Frontal cortex (tissue), 3 donors: ENCODE measurements at regions not wholly inside any gene's neighbourhood (a gene's known extent, or its start where the extent isn't known, plus 50 kb on each side); places are given as distances from the start of the nearest gene placed in this dataset.

ENCODE experiments used
- DNase-seq, 2 donors: peaks; one replicate each; pipeline ENCODE4 v3.0.0; 2012; ENCODE audit warnings: low spot score in 2 of 2
- FAIRE-seq: peaks from 2 replicates; lab custom pipeline; 2012; peaks lifted over from hg19 to GRCh38; lab: Jason Lieb, UNC
- donor health status: control.
- donor health status: control.
- donor health status: control.

GRCh38 chr14:39772627-39773026 is 340.4 kb upstream of the FBXO33 start:
- FAIRE-seq (no peak), DNase-seq (no peak)

DNA sequence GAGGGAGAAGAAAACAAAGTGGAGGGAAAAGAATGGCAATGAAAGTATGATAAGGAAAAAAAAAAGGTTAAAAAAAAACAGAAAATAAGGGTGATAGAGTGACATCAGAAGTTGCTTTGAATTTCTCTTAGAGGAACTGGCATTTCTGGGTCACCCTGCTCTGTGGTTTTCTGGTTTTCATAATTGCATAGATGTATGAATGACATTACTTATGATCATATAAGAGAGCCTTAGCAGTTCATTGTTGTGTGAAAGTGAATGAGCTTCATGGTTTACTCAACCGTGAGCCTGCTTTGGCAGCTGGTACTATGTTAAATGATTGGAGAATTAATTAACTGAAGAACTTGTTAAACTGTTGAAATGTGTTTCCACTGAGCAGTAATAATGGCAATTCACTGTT is 336.4 kb upstream of the FBXO33 start:
- DNase-seq (no peak), FAIRE-seq (no peak)

- DNase-seq, result no peak
- FAIRE-seq, result no peak
These were observed 334.3 kb upstream of the FBXO33 start for GRCh38 chr14:39766397-39767000.

- no peak for DNase-seq
- FAIRE-seq, result no peak
These were observed 333.4 kb upstream of the FBXO33 start for GRCh38 chr14:39765676-39766075.

DNA sequence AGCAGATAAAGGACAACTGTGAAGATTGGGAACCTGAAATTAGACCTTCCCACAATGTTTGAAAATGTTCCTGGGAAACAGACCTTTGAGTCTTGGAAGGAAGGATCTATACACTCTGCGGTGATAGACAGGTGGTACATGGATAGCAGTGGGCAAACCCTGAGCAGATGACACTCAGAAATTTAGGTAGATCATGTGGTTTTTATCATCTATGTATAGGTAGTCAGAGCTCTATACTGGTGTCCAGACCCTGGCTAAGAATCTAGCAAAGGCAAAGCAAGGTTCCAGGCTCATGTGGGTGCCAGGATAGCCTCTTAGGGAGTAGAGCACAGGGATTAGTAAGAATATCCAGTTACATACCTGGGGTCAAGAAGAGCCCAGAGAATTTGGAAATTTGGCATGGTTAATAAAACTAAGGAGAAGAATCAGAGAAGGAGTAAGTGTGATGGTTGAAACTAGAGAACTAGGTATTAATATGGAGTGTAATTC is 331.2 kb upstream of the FBXO33 start:
- DNase-seq, result no peak
- FAIRE-seq, result no peak

GRCh38 chr14:39762576-39763401 is 330.6 kb upstream of the FBXO33 start:
- no peak for DNase-seq
- FAIRE-seq, result no peak

DNA sequence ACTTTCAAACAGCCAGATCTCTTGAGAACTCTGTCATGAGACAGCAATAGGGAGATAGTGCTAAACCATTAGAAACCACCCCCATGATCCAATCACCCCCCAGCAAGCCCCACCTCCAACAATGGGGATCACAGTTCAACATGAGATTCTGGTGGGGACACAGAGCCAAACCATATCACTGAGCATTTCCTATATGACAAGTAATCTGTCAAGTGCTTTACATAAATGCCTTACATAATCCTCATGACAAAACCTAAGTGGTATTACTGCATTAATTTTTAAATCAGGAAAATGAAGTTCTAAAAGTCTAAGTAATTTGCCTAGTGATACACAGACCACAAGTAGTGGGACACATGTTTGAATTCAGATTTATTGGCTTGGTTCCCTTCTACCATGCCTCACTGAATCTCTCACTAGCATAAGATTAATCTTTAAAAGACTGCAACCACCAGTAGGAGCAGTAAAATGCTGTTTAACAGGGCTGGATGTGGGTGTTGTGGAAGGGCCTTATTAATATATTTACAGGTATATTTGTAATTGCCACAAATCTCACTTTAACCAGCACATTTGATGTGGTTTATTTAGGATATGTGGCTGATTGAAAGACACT is 323.1 kb upstream of the FBXO33 start:
- no peak for DNase-seq

DNA sequence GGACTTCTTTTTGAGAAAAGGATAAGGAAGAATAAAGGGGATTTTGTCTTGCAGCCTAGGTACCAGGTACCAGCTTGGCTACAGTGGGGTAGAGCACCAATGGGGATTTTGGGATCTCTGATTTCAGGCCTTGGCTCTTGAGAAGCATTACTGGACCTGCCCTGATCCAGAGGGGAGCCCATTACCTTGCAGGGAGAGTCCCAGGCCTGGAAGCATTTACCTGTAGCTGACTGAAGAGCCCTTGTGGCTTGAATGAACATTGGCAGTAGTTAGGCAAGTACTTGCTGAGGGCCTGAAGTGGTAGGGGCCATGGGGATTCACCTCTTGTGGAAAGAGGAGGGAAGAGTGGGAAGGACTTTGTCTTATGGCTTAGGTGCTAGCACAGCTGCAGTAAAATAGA is 308.2 kb upstream of the FBXO33 start:
- FAIRE-seq (no peak), DNase-seq (no peak)

More for the DNA sequence above, 323.1 kb upstream of the FBXO33 start:
- FAIRE-seq, result no peak

GRCh38 chr14:39739796-39740195 is 307.6 kb upstream of the FBXO33 start:
- no peak for FAIRE-seq
- DNase-seq, result no peak

DNA sequence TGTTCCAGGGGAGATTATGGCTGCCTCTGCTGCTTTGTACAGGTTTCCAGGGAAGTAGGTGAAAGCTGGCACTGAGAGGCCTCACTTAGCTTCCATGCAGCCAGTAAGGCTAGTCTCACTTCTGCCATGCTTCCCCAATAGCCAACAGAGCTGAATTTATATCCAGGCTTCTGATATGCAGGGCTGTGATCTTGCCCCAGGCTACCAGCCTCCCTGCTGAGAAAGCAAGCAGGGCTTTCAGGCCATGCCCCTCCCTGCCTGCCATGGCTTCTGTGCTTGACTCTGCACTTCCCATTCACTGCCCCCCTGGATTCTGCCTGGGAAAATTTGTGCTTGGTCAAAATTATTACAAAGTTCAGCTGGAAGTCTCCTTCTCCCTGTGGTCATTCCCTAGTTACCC is 302.1 kb upstream of the FBXO33 start:
- FAIRE-seq, result no peak

GRCh38 chr14:39733741-39734140 is 301.5 kb upstream of the FBXO33 start:
- no peak for FAIRE-seq
- DNase-seq, result no peak

More for the DNA sequence above, 302.1 kb upstream of the FBXO33 start:
- DNase-seq, result no peak

DNA sequence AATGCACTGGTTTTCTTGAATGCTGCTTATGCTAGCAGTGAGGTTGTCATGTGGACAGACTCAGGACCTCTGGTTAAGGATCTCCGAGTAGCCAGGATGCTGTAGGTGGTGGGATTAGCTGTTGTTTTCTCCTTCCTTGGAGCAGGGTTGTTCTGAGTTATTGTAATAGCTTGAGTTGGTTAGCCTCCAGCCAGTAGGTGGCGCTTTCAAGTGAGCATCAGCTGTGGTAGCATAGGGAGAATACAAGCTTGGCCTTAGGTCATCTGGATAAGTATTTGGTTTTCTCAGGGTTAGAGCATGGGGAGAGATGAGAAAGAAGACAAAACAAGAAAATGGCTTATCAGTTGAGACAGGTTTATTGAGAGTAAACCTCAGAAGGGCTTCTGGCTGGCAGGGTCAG is 299.7 kb upstream of the FBXO33 start:
- no peak for FAIRE-seq
- no peak for DNase-seq

- FAIRE-seq, result no peak
- DNase-seq, result no peak
These were observed 294.3 kb upstream of the FBXO33 start for GRCh38 chr14:39726563-39726962.

DNA sequence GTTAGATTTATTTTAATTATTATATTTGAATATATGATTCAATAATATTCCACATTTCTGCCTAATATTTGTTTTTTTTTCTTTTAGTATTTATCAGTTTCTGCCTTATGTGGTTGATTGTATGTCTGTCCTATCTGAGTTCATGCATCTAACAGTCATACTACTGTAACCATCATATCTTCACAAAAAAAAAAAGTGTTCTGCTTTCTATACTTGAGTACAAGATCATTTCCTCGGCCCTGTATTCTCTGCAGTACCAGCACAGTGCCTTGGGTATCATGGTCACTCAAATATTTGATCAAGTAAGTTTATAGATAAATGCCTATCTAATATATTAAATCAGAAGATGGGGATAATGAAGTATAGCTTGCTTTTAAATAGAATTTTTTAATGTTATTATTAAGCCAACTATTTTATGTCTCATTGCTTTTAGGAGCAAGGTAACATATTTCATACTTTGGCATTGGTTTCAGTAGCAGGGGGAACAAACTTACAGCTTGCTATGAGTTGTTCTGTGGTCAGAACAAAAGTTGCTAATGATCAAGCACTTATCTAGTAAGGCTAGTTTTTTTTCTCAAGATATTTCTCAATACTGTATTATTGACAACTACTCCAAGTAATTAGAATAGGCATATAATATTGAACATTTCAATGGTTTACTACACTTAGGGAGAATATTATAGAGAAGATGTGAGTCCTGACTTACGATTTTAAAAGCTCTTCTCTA is 290.5 kb upstream of the FBXO33 start:
- FAIRE-seq, result no peak

DNA sequence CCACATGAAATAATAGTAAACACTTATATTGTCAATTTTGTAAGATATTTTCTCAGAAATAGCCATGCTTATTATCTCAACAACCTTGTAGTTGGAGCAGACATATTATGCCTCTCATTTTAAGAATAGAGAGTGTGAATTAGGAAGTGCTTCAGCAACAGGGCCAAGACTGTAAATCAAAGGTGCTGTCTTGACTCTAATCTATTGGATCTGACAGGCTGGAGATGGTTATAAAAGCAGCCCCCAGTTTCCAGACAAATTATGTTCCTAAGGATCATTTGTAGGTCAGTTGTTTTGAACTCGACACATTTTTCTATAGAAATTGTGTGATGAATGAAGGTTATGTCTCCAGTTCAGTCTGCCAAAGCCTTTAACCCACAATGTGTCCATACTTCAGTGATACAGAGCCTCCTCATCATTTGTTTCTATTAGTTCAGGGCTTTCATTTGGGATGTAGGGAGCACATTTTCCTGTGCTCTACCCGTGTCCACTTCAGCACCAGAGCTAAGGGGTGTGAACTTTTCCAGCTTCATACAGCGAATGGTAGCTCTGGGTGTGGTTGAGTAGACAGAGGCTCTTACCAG is 284.8 kb upstream of the FBXO33 start:
- DNase-seq (no peak), FAIRE-seq (no peak)

More for the DNA sequence above, 290.5 kb upstream of the FBXO33 start:
- no peak for DNase-seq

DNA sequence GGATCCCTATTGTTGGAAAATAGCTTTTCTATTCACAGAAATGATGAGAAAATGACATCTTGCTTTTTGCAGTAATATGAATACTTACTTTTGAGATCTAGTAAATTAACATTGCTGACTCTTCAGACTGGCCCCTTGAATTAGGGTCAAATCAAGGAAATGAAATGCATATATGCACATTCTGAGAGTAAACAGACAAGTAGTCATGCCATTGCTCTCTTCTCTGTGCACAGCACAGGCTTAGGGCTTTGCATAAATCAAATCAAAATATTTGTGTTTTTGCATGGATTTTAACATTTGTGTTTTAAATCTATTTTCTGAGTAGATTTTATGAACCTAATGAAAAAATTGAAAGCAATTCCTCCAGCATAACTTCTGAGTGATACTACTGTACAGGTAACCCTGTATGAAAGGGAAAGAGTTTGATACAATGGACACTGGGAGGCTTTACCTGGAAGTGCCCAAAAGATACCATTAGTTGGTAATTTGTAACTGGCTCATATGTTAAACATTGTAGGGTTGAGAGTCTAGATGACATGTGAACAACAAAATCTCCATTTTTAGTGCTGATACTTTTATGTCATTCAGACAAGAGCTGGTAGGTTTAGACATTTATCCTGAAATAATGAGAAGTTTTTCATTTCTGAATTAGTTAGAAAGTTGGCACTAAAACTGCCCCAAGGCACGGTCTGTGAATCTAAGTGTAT is 280.2 kb upstream of the FBXO33 start:
- DNase-seq (no peak), FAIRE-seq (no peak)

DNA sequence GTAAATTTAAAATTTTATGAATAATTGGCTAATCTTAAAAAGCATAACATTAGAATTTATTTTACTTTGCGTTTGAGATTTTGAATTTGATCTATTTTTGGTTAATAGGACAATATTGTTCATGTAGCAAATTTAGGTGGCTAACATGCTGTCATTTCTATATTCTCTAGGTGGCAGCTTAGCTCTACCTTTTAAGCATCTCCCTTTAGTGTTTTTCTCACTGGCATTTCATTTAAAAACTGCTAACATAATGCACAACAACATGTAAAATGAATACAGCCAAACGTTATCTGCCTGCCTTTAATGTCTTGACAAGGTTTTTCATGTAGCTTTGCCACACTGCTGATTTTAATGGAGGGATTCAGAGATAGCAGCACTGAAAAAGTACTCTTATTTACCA is 272.4 kb upstream of the FBXO33 start:
- peak in 1 of 2 donors; percentile 7 for DNase-seq
- no peak for FAIRE-seq

DNA sequence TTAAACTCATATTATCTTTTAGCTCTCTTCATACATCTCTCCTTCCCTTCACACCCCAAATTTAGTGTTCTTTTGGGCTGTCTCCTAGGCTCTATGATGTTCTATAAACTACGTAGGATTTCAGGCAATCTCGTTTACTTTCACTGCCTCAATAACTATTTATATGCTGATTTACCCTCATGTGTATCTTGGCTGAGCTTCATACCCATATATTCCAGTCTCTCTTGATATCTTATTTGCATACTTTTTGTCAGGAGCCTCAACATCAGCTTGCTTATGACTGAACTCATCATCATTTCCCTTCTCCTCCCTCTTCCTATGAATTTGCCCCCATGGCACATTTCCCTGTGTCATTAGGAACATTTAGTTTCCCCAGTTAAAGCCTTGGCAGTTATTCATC is 262.1 kb upstream of the FBXO33 start:
- FAIRE-seq (no peak), DNase-seq (no peak)

- DNase-seq (no peak), FAIRE-seq (no peak)
These were observed 251.5 kb upstream of the FBXO33 start for GRCh38 chr14:39683691-39684260.
